C4-2B (cell line): ENCODE measurements at regions not wholly inside any gene's neighbourhood (a gene's known extent, or its start where the extent isn't known, plus 50 kb on each side); places are given as distances from the start of the nearest gene placed in this dataset.

Experiments used
- H3K27ac ChIP-seq: fragments of 450-650 bp; 2 replicates; pipeline ENCODE4 v1.5.1; 2017
- CTCF ChIP-seq: fragments of 450-650 bp; conservative IDR thresholded peaks from 2 replicates; pipeline ENCODE4 v1.5.1; 2017; ENCODE audit warnings: mild to moderate bottlenecking
- ZFX ChIP-seq: fragments of 450-650 bp; IDR thresholded peaks from 2 replicates; pipeline ENCODE4 v1.6.1; 2017

- TF ChIP-seq ZFX (no peak), CTCF (no peak)
- H3K27ac ChIP-seq, result no peak overlapping the region
Observed at GRCh38 chr19:30144242-30144758, 202.3 kb downstream of the URI1 start.

- TF ChIP-seq CTCF (no peak), ZFX (no peak)
- no peak overlapping the region for H3K27ac ChIP-seq
Observed at GRCh38 chr19:30144802-30145201, 202.8 kb downstream of the URI1 start.

GRCh38 chr19:30145467-30145866 is 203.4 kb downstream of the URI1 start:
- no peak overlapping the region for H3K27ac ChIP-seq
- TF ChIP-seq ZFX (no peak), CTCF (no peak)

- TF ChIP-seq ZFX, result no peak
- TF ChIP-seq CTCF, result no peak
- no peak overlapping the region for H3K27ac ChIP-seq
Observed at GRCh38 chr19:30146346-30146745, 204.3 kb downstream of the URI1 start.

GRCh38 chr19:30148039-30148790 is 206.2 kb downstream of the URI1 start:
- peak overlapping the region; percentile 32 for H3K27ac ChIP-seq
- TF ChIP-seq CTCF (no peak), ZFX (no peak)

- no peak for TF ChIP-seq CTCF
- no peak for TF ChIP-seq ZFX
Observed at GRCh38 chr19:30148803-30149202, 206.8 kb downstream of the URI1 start.

GRCh38 chr19:30149300-30149699 is 207.3 kb downstream of the URI1 start:
- no peak overlapping the region for H3K27ac ChIP-seq
- TF ChIP-seq ZFX (no peak), CTCF (no peak)

More at GRCh38 chr19:30148803-30149202, 206.8 kb downstream of the URI1 start:
- H3K27ac ChIP-seq, result peak overlapping the region; percentile 32
